ENCODE measurements at regions not wholly inside any gene's neighbourhood (a gene's known extent, or its start where the extent isn't known, plus 50 kb on each side); places are given as distances from the start of the nearest gene placed in this dataset.

DNA sequence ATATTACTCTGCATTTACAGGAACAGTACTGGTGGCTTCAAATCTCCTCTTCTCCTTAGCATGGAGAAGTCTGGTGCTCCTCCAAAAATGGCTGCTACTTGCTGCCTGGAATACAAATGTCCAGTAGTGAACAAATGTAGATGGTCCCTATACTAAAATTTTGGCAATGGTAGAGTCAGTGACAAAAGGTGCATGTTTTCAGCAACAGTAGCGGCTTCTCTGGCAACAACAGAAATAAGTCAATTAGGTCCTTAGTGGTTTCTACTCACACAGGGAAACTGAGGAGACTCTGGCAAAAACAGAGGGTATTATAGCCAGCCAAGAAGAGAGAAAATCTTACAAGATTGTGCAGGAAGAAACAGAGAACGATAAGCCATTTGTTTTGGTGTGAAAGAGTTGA is 1368.4 kb upstream of the ADGRL3 start:
- TF ChIP-seq CTCF (IDR thresholded peaks at IDR 0.05) = no peak
- no peak for TF ChIP-seq POLR2A (IDR thresholded peaks at IDR 0.05)

All from right lobe of liver (tissue), 4 donors.